ENCODE measurements at regions not wholly inside any gene's neighbourhood (a gene's known extent, or its start where the extent isn't known, plus 50 kb on each side); places are given as distances from the start of the nearest gene placed in this dataset.

DNA sequence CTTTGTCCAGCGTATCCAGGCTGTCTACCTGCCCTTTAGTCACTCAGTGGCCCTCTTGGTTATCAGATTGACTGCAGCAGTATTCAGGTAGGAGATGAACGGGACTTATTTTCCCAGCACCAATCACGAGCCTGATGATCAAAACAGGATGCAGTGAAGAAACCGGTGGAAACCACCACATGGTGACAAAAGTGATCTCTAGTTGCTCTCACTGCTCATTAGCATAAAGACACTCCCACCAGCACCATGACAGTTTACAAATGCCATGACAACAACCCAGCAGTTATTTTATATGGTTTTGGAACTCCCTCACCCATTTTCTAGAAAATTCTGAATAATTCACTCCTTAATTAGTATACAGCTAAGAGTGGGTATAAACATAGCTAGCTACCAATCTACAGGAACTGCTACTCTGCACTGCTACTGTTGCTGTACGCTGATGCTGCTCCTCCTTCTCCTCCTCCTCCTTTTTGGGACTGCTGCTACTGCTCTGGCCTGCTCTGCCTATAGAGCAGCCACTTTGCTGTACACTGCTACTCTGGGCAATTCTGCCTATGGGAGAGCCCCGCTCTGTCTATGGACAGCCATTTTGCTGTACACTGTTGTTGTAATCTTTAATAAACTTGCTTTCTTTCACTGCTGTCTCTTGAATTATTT is 142.5 kb upstream of the SSTR1 start:
- no peak for TF ChIP-seq POLR2A (IDR thresholded peaks at IDR 0.05)
- TF ChIP-seq, protein P1, sequence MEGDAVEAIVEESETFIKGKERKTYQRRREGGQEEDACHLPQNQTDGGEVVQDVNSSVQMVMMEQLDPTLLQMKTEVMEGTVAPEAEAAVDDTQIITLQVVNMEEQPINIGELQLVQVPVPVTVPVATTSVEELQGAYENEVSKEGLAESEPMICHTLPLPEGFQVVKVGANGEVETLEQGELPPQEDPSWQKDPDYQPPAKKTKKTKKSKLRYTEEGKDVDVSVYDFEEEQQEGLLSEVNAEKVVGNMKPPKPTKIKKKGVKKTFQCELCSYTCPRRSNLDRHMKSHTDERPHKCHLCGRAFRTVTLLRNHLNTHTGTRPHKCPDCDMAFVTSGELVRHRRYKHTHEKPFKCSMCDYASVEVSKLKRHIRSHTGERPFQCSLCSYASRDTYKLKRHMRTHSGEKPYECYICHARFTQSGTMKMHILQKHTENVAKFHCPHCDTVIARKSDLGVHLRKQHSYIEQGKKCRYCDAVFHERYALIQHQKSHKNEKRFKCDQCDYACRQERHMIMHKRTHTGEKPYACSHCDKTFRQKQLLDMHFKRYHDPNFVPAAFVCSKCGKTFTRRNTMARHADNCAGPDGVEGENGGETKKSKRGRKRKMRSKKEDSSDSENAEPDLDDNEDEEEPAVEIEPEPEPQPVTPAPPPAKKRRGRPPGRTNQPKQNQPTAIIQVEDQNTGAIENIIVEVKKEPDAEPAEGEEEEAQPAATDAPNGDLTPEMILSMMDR (IDR thresholded peaks at IDR 0.05 in 4 of 5, conservative IDR thresholded peaks at IDR 0.05 in 1 of 5): no peak
